OCI-LY7 (cell line): ENCODE measurements at regions not wholly inside any gene's neighbourhood (a gene's known extent, or its start where the extent isn't known, plus 50 kb on each side); places are given as distances from the start of the nearest gene placed in this dataset.

Experiments used
- BruUV-seq: library from RNA; stranded (reverse); fragments of 400-500 nt; replicated peaks from 2 replicates; lab custom pipeline; 2021; lab: Mats Ljungman, UMichigan
- CTCF ChIA-PET: fragments of 300-600 bp; sonication (Branson Sonifier 250); formaldehyde crosslinking; loops from one replicate; lab custom pipeline; 2022; ENCODE audit warnings: antibody characterized with exemption; ENCODE audit not compliant: unreplicated experiment; lab: Charles Lee
- POLR2A ChIA-PET: fragments of 300-600 bp; sonication (Branson Sonifier 250); formaldehyde crosslinking; loops from one replicate; lab custom pipeline; 2022; ENCODE audit warnings: antibody characterized with exemption; lab: Charles Lee
- DNase-seq: peaks from one replicate; pipeline ENCODE4 v3.0.0-alpha.2; 2015; ENCODE audit warnings: low spot score
- H2AFZ ChIP-seq: fragments of 200-600 bp; sonication (generic), shearing (Covaris generic); 2 replicates; pipeline ENCODE4 v1.6.1; 2014; ENCODE audit warnings: mild to moderate bottlenecking, antibody characterized with exemption, low read length, moderate library complexity
- H3K27ac ChIP-seq: fragments of 200-600 bp; sonication (generic); 2 replicates; pipeline ENCODE4 v1.5.1; 2014; ENCODE audit warnings: mixed run types, low read depth, mild to moderate bottlenecking, moderate library complexity, low read length, inconsistent platforms; ENCODE audit not compliant: poor library complexity, severe bottlenecking
- H3K36me3 ChIP-seq: fragments of 200-600 bp; sonication (generic); 2 replicates; pipeline ENCODE4 v1.6.1; 2014; ENCODE audit warnings: mild to moderate bottlenecking, antibody characterized with exemption, low read length, moderate library complexity, mixed read lengths; ENCODE audit not compliant: insufficient read depth
- H3K4me1 ChIP-seq: fragments of 200-600 bp; sonication (generic); 2 replicates; pipeline ENCODE4 v1.5.1; 2014; ENCODE audit warnings: mild to moderate bottlenecking, low read length; ENCODE audit not compliant: insufficient read depth, poor library complexity, severe bottlenecking
- H3K4me2 ChIP-seq: fragments of 200-600 bp; sonication (generic); 2 replicates; pipeline ENCODE4 v1.6.1; 2014; ENCODE audit warnings: mild to moderate bottlenecking, low read length
- H3K4me3 ChIP-seq: fragments of 200-600 bp; sonication (generic); 2 replicates; pipeline ENCODE4 v1.5.1; 2014; ENCODE audit warnings: mild to moderate bottlenecking, low read depth, low read length; ENCODE audit not compliant: poor library complexity, severe bottlenecking
- H3K79me2 ChIP-seq: fragments of 200-600 bp; sonication (generic); 2 replicates; pipeline ENCODE4 v1.6.1; 2016; ENCODE audit warnings: low read depth, mild to moderate bottlenecking, low read length, moderate library complexity, mixed read lengths; ENCODE audit not compliant: insufficient read depth
- H3K9me2 ChIP-seq: fragments of 200-600 bp; sonication (generic); 2 replicates; pipeline ENCODE4 v1.6.1; 2016; ENCODE audit warnings: mild to moderate bottlenecking, low read length, mixed read lengths; ENCODE audit not compliant: insufficient read depth
- H3K9me3 ChIP-seq: fragments of 200-600 bp; sonication (generic); 2 replicates; pipeline ENCODE4 v1.6.1; 2014; ENCODE audit warnings: mild to moderate bottlenecking, mixed run types, low read length, mixed read lengths
- H4K20me1 ChIP-seq: fragments of 200-600 bp; sonication (generic); 2 replicates; pipeline ENCODE4 v1.6.1; 2014; ENCODE audit warnings: mild to moderate bottlenecking, antibody characterized with exemption, low read length, moderate library complexity, mixed read lengths; ENCODE audit not compliant: insufficient read depth
- EZH2phosphoT487 ChIP-seq: fragments of 200-600 bp; sonication (generic); IDR thresholded peaks from 2 replicates; pipeline ENCODE4 v1.6.1; 2018; ENCODE audit warnings: low read depth, borderline replicate concordance, mild to moderate bottlenecking, mixed run types, antibody characterized with exemption, low read length, moderate library complexity, mixed read lengths
- intact Hi-C: fragments of 100-400 bp; cut with micrococcal nuclease; formaldehyde crosslinking; loops from one replicate; pipeline ENCODE4 v1.10.0; 2022; ENCODE audit not compliant: unreplicated experiment
- TF ChIP-seq, protein P1 (sequence below): fragments of 200-600 bp; sonication (generic); conservative IDR thresholded peaks from 2 replicates; pipeline ENCODE4 v1.5.1; 2014; ENCODE audit warnings: mild to moderate bottlenecking, antibody characterized with exemption, low read length, moderate library complexity, mixed read lengths

DNA sequence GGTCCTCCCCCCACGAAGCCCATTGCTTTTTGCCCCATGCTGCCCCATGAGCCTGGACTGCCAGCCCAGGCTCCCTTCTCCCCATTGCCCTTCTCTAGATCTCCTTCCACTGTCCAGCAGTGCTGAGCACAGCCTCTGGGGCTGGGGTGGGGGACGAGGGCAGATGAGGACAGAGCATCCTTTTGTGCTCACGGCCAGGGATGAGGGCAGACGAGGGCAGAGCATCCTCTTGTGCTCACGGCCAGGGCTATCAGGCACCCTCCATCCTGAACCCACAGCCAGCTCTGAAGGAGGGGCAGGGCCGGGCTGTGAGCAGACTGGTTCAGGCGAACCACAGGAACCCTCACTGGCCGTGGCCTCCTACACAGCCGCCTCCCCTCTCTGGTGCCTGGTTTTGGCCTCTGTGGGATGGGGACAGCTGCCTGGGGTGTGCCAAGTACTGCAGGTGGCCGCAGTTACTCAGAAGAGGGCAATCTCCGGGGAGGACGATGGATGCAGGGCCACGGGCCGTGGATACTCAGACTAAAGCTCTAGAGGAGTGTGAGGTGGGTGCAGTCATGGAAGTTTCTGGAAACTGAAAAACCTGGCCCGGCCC lies 1258.8 kb downstream of the BRD1 start:
- Histone ChIP-seq H3K9me2 (no peaks in the 10 kb centered on the region), H3K4me2 (no peak overlapping the region), H3K4me1 (no peaks in the 10 kb centered on the region), H4K20me1 (no peaks in the 10 kb centered on the region), H3K79me2 (no peaks in the 10 kb centered on the region), H3K4me3 (no peak overlapping the region), H3K9me3 (peaks cover 10% of the 10 kb centered on the region; the same call in 1 of the 2 replicates), H3K36me3 (no peaks in the 10 kb centered on the region), H2AFZ (no peak overlapping the region), H3K27ac (no peak overlapping the region)
- intact Hi-C loops = no loop called here
- BruUV-seq = no TSS peak
- ChIA-PET CTCF (no interaction called here), POLR2A (no interaction called here)
- TF ChIP-seq EZH2phosphoT487 = no peak
- TF ChIP-seq, protein P1, sequence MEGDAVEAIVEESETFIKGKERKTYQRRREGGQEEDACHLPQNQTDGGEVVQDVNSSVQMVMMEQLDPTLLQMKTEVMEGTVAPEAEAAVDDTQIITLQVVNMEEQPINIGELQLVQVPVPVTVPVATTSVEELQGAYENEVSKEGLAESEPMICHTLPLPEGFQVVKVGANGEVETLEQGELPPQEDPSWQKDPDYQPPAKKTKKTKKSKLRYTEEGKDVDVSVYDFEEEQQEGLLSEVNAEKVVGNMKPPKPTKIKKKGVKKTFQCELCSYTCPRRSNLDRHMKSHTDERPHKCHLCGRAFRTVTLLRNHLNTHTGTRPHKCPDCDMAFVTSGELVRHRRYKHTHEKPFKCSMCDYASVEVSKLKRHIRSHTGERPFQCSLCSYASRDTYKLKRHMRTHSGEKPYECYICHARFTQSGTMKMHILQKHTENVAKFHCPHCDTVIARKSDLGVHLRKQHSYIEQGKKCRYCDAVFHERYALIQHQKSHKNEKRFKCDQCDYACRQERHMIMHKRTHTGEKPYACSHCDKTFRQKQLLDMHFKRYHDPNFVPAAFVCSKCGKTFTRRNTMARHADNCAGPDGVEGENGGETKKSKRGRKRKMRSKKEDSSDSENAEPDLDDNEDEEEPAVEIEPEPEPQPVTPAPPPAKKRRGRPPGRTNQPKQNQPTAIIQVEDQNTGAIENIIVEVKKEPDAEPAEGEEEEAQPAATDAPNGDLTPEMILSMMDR = no peak
- no peak for DNase-seq

DNA sequence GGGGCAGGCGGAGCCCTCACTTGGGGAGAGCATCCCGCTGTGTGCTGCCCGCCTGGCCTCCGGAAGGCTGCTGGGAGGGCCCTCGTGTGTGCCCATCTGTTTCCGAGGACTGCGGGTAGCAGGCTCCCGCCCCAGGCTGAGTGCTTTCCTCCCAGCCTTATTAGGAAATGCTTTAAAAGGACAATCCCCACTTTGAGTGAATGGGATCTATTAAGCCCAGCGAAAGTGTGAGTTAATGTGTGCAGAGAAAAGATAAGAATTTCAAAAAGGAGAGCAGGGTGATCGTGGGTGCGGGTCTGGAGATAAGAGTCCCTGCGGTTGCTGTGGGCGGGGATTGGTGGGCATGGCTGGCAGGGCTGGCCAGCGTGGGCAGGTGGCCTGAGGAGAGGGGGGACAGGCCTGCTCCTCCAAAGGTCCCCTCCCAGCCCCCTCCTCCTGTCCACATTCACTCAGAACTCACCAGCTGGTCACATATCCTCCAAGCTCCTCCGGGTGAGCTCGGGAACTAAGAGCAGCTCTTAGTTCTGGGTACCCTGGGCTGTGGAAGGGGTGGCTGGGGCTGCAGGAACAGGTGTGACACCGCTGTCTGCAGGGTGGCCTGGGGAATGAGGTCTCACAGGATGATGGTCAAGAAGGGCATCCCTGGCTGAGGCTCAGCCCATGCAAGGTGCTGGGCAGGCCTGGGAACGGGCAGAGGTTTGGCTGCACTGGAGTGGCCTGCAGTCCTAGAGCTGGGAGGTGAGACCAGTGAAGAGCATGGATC lies 1260.3 kb downstream of the BRD1 start:
- no peak overlapping the region for H2AFZ ChIP-seq
- H3K4me2 ChIP-seq = no peak overlapping the region
- no peaks in the 10 kb centered on the region for H3K79me2 ChIP-seq
- no peaks in the 10 kb centered on the region for H3K9me2 ChIP-seq
- no peaks in the 10 kb centered on the region for H3K4me1 ChIP-seq
- no peaks in the 10 kb centered on the region for H3K36me3 ChIP-seq
- H3K27ac ChIP-seq = no peak overlapping the region
- intact Hi-C loops = no loop called here
- ChIA-PET POLR2A (no interaction called here), CTCF (no interaction called here)
- no peak for TF ChIP-seq EZH2phosphoT487
- TF ChIP-seq, protein P1 = no peak
- peaks cover 10% of the 10 kb centered on the region; the same call in 1 of the 2 replicates for H3K9me3 ChIP-seq
- no peak overlapping the region for H3K4me3 ChIP-seq
- no peaks in the 10 kb centered on the region for H4K20me1 ChIP-seq
- DNase-seq = no peak
- no TSS peak for BruUV-seq

DNA sequence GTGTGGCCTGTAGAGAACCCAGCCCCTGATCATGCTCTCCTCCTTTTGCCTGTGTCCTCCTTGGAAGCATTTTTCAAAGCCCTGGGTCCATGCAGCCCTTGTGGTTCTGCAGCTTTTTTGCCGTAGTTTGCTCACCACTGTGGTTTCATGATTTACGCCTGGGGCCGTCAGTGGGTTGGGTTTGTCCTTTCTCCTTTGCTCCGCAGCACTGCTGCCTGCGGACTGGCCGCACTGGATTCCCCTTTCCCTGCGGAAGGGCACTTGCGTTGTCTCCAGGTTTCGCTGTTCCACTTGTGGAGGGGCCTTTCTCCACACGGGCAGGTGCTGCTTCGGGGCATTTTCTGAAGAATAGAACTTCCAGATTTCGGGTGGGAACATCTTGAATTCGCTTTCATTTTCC lies 1260.9 kb downstream of the BRD1 start:
- no TSS peak for BruUV-seq
- H3K4me3 ChIP-seq = no peak overlapping the region
- H3K27ac ChIP-seq = no peak overlapping the region
- no peak for DNase-seq
- TF ChIP-seq EZH2phosphoT487 = no peak
- POLR2A ChIA-PET = no interaction called here
- H4K20me1 ChIP-seq = no peaks in the 10 kb centered on the region
- CTCF ChIA-PET = no interaction called here
- intact Hi-C loops = no loop called here
- no peaks in the 10 kb centered on the region for H3K4me1 ChIP-seq
- no peaks in the 10 kb centered on the region for H3K79me2 ChIP-seq
- H3K36me3 ChIP-seq = no peaks in the 10 kb centered on the region
- no peak overlapping the region for H2AFZ ChIP-seq
- no peaks in the 10 kb centered on the region for H3K9me2 ChIP-seq
- peaks cover 10% of the 10 kb centered on the region; the same call in 1 of the 2 replicates for H3K9me3 ChIP-seq
- no peak overlapping the region for H3K4me2 ChIP-seq
